NB4 (cell line): ENCODE measurements at regions not wholly inside any gene's neighbourhood (a gene's known extent, or its start where the extent isn't known, plus 50 kb on each side); places are given as distances from the start of the nearest gene placed in this dataset.

Experiments used
- DNase-seq: peaks from one replicate; pipeline ENCODE4 v3.0.0; 2010; ENCODE audit warnings: low read depth
- H3K4me3 ChIP-seq: one replicate; pipeline ENCODE4 v1.5.1; 2011; ENCODE audit warnings: mild to moderate bottlenecking, low read depth, low read length, moderate library complexity
- CTCF ChIP-seq: IDR thresholded peaks from one replicate; pipeline ENCODE4 v1.5.1; 2012; ENCODE audit warnings: low read depth, low read length
- MAX ChIP-seq: IDR thresholded peaks from 2 replicates; pipeline ENCODE4 v1.6.1; 2011; ENCODE audit warnings: low read depth, low read length
- MYC ChIP-seq: IDR thresholded peaks from 2 replicates; pipeline ENCODE4 v1.6.1; 2011; ENCODE audit warnings: low read depth, low read length
- POLR2A ChIP-seq: IDR thresholded peaks from 2 replicates; pipeline ENCODE4 v1.6.1; 2011; ENCODE audit warnings: mild to moderate bottlenecking; ENCODE audit not compliant: insufficient read length; ENCODE audit errors: extremely low read depth

GRCh38 chr14:101492716-101493115, 68.6 kb upstream of the DIO3 start:
- TF ChIP-seq POLR2A = no peak
- TF ChIP-seq CTCF = no peak
- TF ChIP-seq MYC = no peak
- no peak for TF ChIP-seq MAX
- no peak for DNase-seq
- no peak overlapping the region for H3K4me3 ChIP-seq

- no peak overlapping the region for H3K4me3 ChIP-seq
- TF ChIP-seq MYC = no peak
- TF ChIP-seq CTCF = no peak
- TF ChIP-seq MAX = no peak
- no peak for TF ChIP-seq POLR2A
- DNase-seq = no peak
These were observed 66.5 kb upstream of the DIO3 start for GRCh38 chr14:101494826-101495225.

GRCh38 chr14:101495284-101495683, 66.0 kb upstream of the DIO3 start:
- no peak overlapping the region for H3K4me3 ChIP-seq
- DNase-seq = no peak
- TF ChIP-seq MAX (no peak), POLR2A (no peak), MYC (no peak), CTCF (no peak)

GRCh38 chr14:101495827-101496775, 65.2 kb upstream of the DIO3 start:
- DNase-seq = no peak
- H3K4me3 ChIP-seq = no peak overlapping the region
- TF ChIP-seq CTCF (no peak), POLR2A (no peak), MAX (no peak), MYC (no peak)

- H3K4me3 ChIP-seq = no peak overlapping the region
- TF ChIP-seq POLR2A = no peak
- TF ChIP-seq MYC = no peak
- no peak for TF ChIP-seq CTCF
- TF ChIP-seq MAX = no peak
- DNase-seq = no peak
These were observed 64.3 kb upstream of the DIO3 start for GRCh38 chr14:101496776-101497683.
